ENCODE measurements at regions not wholly inside any gene's neighbourhood (a gene's known extent, or its start where the extent isn't known, plus 50 kb on each side); places are given as distances from the start of the nearest gene placed in this dataset.

GRCh38 chr5:56352808-56353590 is 119.9 kb upstream of the ANKRD55 start:
- no peak overlapping the region for H4K8ac ChIP-seq (replicated peaks; ENCODE audit: insufficient read length, low read depth, low read length)
- H2BK20ac ChIP-seq (ENCODE audit: low read depth, low read length, poor library complexity, severe bottlenecking), result no peak overlapping the region
- no peaks in the 10 kb centered on the region for H3K4me1 ChIP-seq (ENCODE audit: insufficient read depth, low read length)
- Mint-ChIP-seq H3K4me3 (no peak overlapping the region), H3K4me1 (peaks cover 8 to 10% of the 10 kb centered on the region in 2 experiments), H3K27me3 (ENCODE audit: low read depth) (no peaks in the 10 kb centered on the region), H3K27ac (no peak overlapping the region), H3K36me3 (ENCODE audit: insufficient read depth in 1 of 3, low read depth in 3 of 3) (no peaks in the 10 kb centered on the region), H3K9me3 (no peaks in the 10 kb centered on the region)
- H3K23ac ChIP-seq (ENCODE audit: insufficient read length, low read depth, low read length), result no peak overlapping the region
- H3K9ac ChIP-seq (ENCODE audit: extremely low read depth, insufficient read length, low read length), result no peak overlapping the region
- no peak overlapping the region for H2BK5ac ChIP-seq (ENCODE audit: insufficient read length, low read length)
- no peak overlapping the region for H2BK120ac ChIP-seq (ENCODE audit: low read depth, low read length, poor library complexity, severe bottlenecking)
- no peak overlapping the region for H2AK5ac ChIP-seq (ENCODE audit: insufficient read length, low read length)
- H4K20me1 ChIP-seq (ENCODE audit: control insufficient read depth, insufficient read depth, insufficient read length), result no peaks in the 10 kb centered on the region
- no CpG with 5 or more reads among the region's 4 CpGs for WGBS (ENCODE audit: extremely low coverage, insufficient read length, low lambda C conversion rate)
- no peak for TF ChIP-seq CTCF (conservative IDR thresholded peaks at IDR 0.05)
- no peak overlapping the region for H3K4me2 ChIP-seq (ENCODE audit: insufficient read depth, insufficient read length, low read length)
- H3K56ac ChIP-seq (ENCODE audit: insufficient read length, low read depth, low read length), result no peak overlapping the region
- no peak for DNase-seq
- H3K27ac ChIP-seq (ENCODE audit: insufficient read length, low read depth, low read length), result no peak overlapping the region
- no peak overlapping the region for H4K91ac ChIP-seq (ENCODE audit: insufficient read length, low read depth, low read length)
- no peak overlapping the region for H3T11ph ChIP-seq (ENCODE audit: low read length)
- H3K27me3 ChIP-seq (ENCODE audit: insufficient read depth, low read length), result no peaks in the 10 kb centered on the region
- no peak overlapping the region for H4K5ac ChIP-seq (ENCODE audit: insufficient read length, low read depth, low read length)
- no peaks in the 10 kb centered on the region for H3K9me3 ChIP-seq (ENCODE audit: control insufficient read depth, low read depth, low read length)
- H2BK12ac ChIP-seq (ENCODE audit: insufficient read length, low read depth, low read length), result no peak overlapping the region
- H3K14ac ChIP-seq (ENCODE audit: insufficient read depth, low read length), result no peak overlapping the region
- H2AFZ ChIP-seq (ENCODE audit: low read length), result no peak overlapping the region
- H3K79me2 ChIP-seq (ENCODE audit: insufficient read depth, low read length), result no peaks in the 10 kb centered on the region
- no peak overlapping the region for H2BK15ac ChIP-seq (ENCODE audit: low read depth, low read length)
- no peaks in the 10 kb centered on the region for H3K79me1 ChIP-seq (ENCODE audit: insufficient read depth, low read depth, low read length, poor library complexity, severe bottlenecking)
- H3K23me2 ChIP-seq (ENCODE audit: insufficient read length, low read depth, low read length, poor library complexity, severe bottlenecking), result no peaks in the 10 kb centered on the region
- no peak overlapping the region for H3K4ac ChIP-seq (ENCODE audit: low read depth, low read length)
- no peak overlapping the region for H3K18ac ChIP-seq (ENCODE audit: insufficient read length, low read depth, low read length)

Measured in H9 (cell line).